HG03460 (cell line): ENCODE measurements at regions not wholly inside any gene's neighbourhood (a gene's known extent, or its start where the extent isn't known, plus 50 kb on each side); places are given as distances from the start of the nearest gene placed in this dataset.
A peak's percentile ranks its signal among the peaks of the same experiment; 100 is the strongest.
"Not testable (repeated sequence)": the region's sequence is repeated elsewhere in the genome, so short reads cannot be mapped to it uniquely, and the experiment has no call there.

Experiments used
- ATAC-seq: cut with Tn5 transposase; IDR thresholded peaks from one replicate; pipeline ENCODE4 v1.9.1; 2021; ENCODE audit not compliant: unreplicated experiment

GRCh38 chr6:163766936-163767335 is 352.4 kb downstream of the QKI start:
- ATAC-seq, result no peak

- ATAC-seq, result no peak
Measured at GRCh38 chr6:163765335-163765734, 350.8 kb downstream of the QKI start.

GRCh38 chr6:163764565-163764964 is 350.0 kb downstream of the QKI start:
- ATAC-seq, result no peak

GRCh38 chr6:163761481-163761880 is 347.0 kb downstream of the QKI start:
- no peak for ATAC-seq

GRCh38 chr6:163760860-163761259 is 346.3 kb downstream of the QKI start:
- no peak for ATAC-seq

- ATAC-seq, result no peak
Measured at GRCh38 chr6:163759542-163759941, 345.0 kb downstream of the QKI start.

GRCh38 chr6:163757520-163757919 is 343.0 kb downstream of the QKI start:
- no peak for ATAC-seq

GRCh38 chr6:163756079-163756478 is 341.6 kb downstream of the QKI start:
- peak; percentile 100 for ATAC-seq

- no peak for ATAC-seq
Measured at GRCh38 chr6:163754866-163755265, 340.3 kb downstream of the QKI start.

GRCh38 chr6:163753430-163753829 is 338.9 kb downstream of the QKI start:
- ATAC-seq, result no peak

GRCh38 chr6:163752446-163752845 is 337.9 kb downstream of the QKI start:
- ATAC-seq, result no peak

- ATAC-seq, result no peak
Measured at GRCh38 chr6:163751032-163751525, 336.6 kb downstream of the QKI start.

- ATAC-seq, result no peak
Measured at GRCh38 chr6:163750431-163751031, 336.0 kb downstream of the QKI start.

- no peak for ATAC-seq
Measured at GRCh38 chr6:163748886-163749285, 334.4 kb downstream of the QKI start.

GRCh38 chr6:163748036-163748435 is 333.5 kb downstream of the QKI start:
- ATAC-seq, result no peak

- not testable (repeated sequence) for ATAC-seq
Measured at GRCh38 chr6:163747058-163747457, 332.5 kb downstream of the QKI start.

- ATAC-seq, result no peak
Measured at GRCh38 chr6:163745536-163746400, 331.2 kb downstream of the QKI start.

- ATAC-seq, result no peak
Measured at GRCh38 chr6:163744256-163744925, 329.9 kb downstream of the QKI start.

- no peak for ATAC-seq
Measured at GRCh38 chr6:163743796-163744195, 329.3 kb downstream of the QKI start.

GRCh38 chr6:163741743-163742363 is 327.3 kb downstream of the QKI start:
- ATAC-seq, result no peak

GRCh38 chr6:163741342-163741741 is 326.8 kb downstream of the QKI start:
- no peak for ATAC-seq
